ENCODE measurements at regions not wholly inside any gene's neighbourhood (a gene's known extent, or its start where the extent isn't known, plus 50 kb on each side); places are given as distances from the start of the nearest gene placed in this dataset.

DNA sequence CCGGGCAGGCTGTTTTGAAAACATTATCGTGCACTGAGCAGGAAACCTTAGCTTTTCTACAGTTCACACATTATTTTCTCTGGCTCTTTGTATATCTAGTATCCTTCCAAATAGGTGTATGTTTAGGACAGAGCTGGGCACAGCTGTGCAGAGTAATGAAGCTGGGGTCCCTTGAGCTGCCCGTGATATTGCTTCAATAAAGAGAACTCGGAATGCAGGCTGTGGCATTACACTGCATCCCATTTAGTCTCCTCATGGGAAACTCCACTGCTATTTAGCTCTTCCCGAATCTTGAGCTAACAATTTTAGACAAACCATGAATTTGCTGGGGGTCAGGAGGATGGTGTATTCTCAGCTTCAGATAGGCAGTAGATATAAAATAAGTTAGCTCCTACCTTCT lies 348.3 kb downstream of the ACTR3B start:
- CTCF ChIA-PET: no interaction called here
- Histone ChIP-seq H3K4me3 (ENCODE audit: low read depth in 2 of 2, low read length in 2 of 2) (no peak overlapping the region), H3K9me3 (ENCODE audit: control insufficient read depth, insufficient read depth, low read depth, low read length) (no peaks in the 10 kb centered on the region), H3K36me3 (ENCODE audit: control insufficient read depth, insufficient read depth, low read length) (no peaks in the 10 kb centered on the region), H3K27me3 (ENCODE audit: control insufficient read depth, insufficient read depth, low read length) (peaks cover 12% of the 10 kb centered on the region), H3K27ac (ENCODE audit: low read length) (no peak overlapping the region), H3K4me1 (ENCODE audit: control insufficient read depth, insufficient read depth, low read length) (no peaks in the 10 kb centered on the region)
- in situ Hi-C loops (cut with HindIII; ENCODE audit: low pct_unique_long_range_greater_than_20kb, low sequenced_read_pairs): no loop called here
- TF ChIP-seq TCF7L2 (IDR thresholded peaks at IDR 0.05; ENCODE audit: low read depth, low read length) (no peak), POLR2AphosphoS5 (IDR thresholded peaks at IDR 0.05; ENCODE audit: low read depth, low read length) (no peak), REST (IDR thresholded peaks at IDR 0.05; ENCODE audit: insufficient read depth in 1 of 2, low read depth in 2 of 2, low read length in 1 of 2) (no peak), SIN3A (IDR thresholded peaks at IDR 0.05; ENCODE audit: borderline replicate concordance, insufficient read depth, low read depth, low read length) (no peak), CTCF (IDR thresholded peaks at IDR 0.05) (no peak)
- POLR2A ChIA-PET: no interaction called here
- ATAC-seq (no peak), DNase-seq (ENCODE audit: low read depth, low spot score) (no peak)
- BruUV-seq (replicated peaks): no TSS peak
- intact Hi-C loops (cut with micrococcal nuclease; ENCODE audit: unreplicated experiment): no loop called here

- DNase-seq (ENCODE audit: low read depth, low spot score) (no peak), ATAC-seq (no peak)
- Histone ChIP-seq H3K36me3 (ENCODE audit: control insufficient read depth, insufficient read depth, low read length) (no peaks in the 10 kb centered on the region), H3K27ac (ENCODE audit: low read length) (no peak overlapping the region), H3K4me3 (ENCODE audit: low read depth in 2 of 2, low read length in 2 of 2) (no peak overlapping the region), H3K4me1 (ENCODE audit: control insufficient read depth, insufficient read depth, low read length) (no peaks in the 10 kb centered on the region), H3K9me3 (ENCODE audit: control insufficient read depth, insufficient read depth, low read depth, low read length) (no peaks in the 10 kb centered on the region), H3K27me3 (ENCODE audit: control insufficient read depth, insufficient read depth, low read length) (peaks cover 9% of the 10 kb centered on the region)
- intact Hi-C loops (cut with micrococcal nuclease; ENCODE audit: unreplicated experiment): no loop called here
- ChIA-PET CTCF (no interaction called here), POLR2A (no interaction called here)
- no TSS peak for BruUV-seq (replicated peaks)
- TF ChIP-seq TCF7L2 (IDR thresholded peaks at IDR 0.05; ENCODE audit: low read depth, low read length) (no peak), SIN3A (IDR thresholded peaks at IDR 0.05; ENCODE audit: borderline replicate concordance, insufficient read depth, low read depth, low read length) (no peak), POLR2AphosphoS5 (IDR thresholded peaks at IDR 0.05; ENCODE audit: low read depth, low read length) (no peak), CTCF (IDR thresholded peaks at IDR 0.05) (no peak), REST (IDR thresholded peaks at IDR 0.05; ENCODE audit: insufficient read depth in 1 of 2, low read depth in 2 of 2, low read length in 1 of 2) (no peak)
- in situ Hi-C loops (cut with HindIII; ENCODE audit: low pct_unique_long_range_greater_than_20kb, low sequenced_read_pairs): no loop called here
These were observed 350.0 kb downstream of the ACTR3B start for GRCh38 chr7:153109566-153109965.
